Gastroesophageal sphincter (tissue), 3 donors: ENCODE measurements at regions not wholly inside any gene's neighbourhood (a gene's known extent, or its start where the extent isn't known, plus 50 kb on each side); places are given as distances from the start of the nearest gene placed in this dataset.

Source experiments
- EP300 ChIP-seq: sonication (generic); formaldehyde crosslinking; IDR thresholded peaks from one replicate; pipeline ENCODE4 v1.6.1; 2017; ENCODE audit warnings: antibody characterized with exemption, mild to moderate bottlenecking
- POLR2A ChIP-seq, 2 donors: fragments of 450-650 bp; IDR thresholded peaks; one replicate each; pipeline ENCODE4 v1.6.1; 2017; ENCODE audit warnings: antibody characterized with exemption in 2 of 2, mild to moderate bottlenecking in 2 of 2, moderate library complexity in 1 of 2
- POLR2AphosphoS5 ChIP-seq: sonication (generic); formaldehyde crosslinking; IDR thresholded peaks from one replicate; pipeline ENCODE4 v1.6.1; 2017; ENCODE audit warnings: antibody characterized with exemption
- TF ChIP-seq, protein P1 (sequence below), 4 experiments: fragments of 200-600 bp in 2 of 4; fragments of 450-650 bp in 2 of 4; sonication (generic) in 1 of 4; IDR thresholded peaks; one replicate each; pipeline ENCODE4 v1.5.1; 2017 to 2019; ENCODE audit warnings: antibody characterized with exemption in 4 of 4, mild to moderate bottlenecking in 2 of 4, moderate library complexity in 2 of 4

DNA sequence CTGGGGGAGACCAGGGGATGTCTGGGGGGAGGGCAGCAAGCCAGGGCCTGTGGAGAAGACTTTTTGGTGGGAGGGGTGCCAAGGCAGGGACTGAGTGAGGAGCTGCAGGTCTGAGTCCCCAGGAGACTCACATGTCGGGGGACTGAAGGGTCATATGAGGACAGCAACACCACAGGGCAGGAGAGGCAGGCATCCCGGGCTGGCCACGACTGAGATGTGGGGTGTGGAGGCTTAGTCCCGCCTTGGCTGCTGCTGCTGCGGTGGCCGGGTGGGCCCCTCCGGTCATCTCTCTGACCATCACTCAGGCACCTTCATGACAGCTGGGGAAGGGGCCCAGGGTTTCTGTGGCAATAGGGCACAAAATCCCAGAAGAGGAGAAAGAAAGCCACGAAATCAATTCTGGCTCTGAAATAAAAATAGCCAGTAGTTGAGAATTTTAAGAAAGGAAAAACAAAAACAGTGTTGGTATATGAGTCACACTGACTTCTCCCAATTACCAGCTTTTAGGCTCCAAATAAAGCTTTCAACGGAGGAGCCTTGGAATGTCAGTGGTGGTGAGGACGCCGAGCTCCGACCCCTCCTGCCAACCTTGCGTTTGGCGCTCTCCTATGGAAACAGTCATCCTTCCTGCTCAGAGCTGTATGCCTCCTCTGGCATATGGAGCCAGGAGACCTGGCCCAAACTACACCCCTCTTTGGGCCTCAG, 52.9 kb upstream of the ITGA11 start:
- TF ChIP-seq POLR2AphosphoS5 (peak; percentile 28), EP300 (no peak), POLR2A (IDR thresholded peaks at IDR 0.05) (no peak)
- TF ChIP-seq, protein P1, sequence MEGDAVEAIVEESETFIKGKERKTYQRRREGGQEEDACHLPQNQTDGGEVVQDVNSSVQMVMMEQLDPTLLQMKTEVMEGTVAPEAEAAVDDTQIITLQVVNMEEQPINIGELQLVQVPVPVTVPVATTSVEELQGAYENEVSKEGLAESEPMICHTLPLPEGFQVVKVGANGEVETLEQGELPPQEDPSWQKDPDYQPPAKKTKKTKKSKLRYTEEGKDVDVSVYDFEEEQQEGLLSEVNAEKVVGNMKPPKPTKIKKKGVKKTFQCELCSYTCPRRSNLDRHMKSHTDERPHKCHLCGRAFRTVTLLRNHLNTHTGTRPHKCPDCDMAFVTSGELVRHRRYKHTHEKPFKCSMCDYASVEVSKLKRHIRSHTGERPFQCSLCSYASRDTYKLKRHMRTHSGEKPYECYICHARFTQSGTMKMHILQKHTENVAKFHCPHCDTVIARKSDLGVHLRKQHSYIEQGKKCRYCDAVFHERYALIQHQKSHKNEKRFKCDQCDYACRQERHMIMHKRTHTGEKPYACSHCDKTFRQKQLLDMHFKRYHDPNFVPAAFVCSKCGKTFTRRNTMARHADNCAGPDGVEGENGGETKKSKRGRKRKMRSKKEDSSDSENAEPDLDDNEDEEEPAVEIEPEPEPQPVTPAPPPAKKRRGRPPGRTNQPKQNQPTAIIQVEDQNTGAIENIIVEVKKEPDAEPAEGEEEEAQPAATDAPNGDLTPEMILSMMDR (IDR thresholded peaks at IDR 0.05): no peak
